ENCODE measurements at regions not wholly inside any gene's neighbourhood (a gene's known extent, or its start where the extent isn't known, plus 50 kb on each side); places are given as distances from the start of the nearest gene placed in this dataset.

GRCh38 chr10:35940141-35941041, 298.3 kb upstream of the FZD8 start:
- TF ChIP-seq FOS (IDR thresholded peaks at IDR 0.05; ENCODE audit: borderline replicate concordance, insufficient read depth, low read length) (no peak), CTCF (IDR thresholded peaks at IDR 0.05; ENCODE audit: extremely low read depth in 1 of 2, insufficient read depth in 1 of 2, low read depth in 1 of 2, low read length in 2 of 2) (no peak), POLR2A (IDR thresholded peaks at IDR 0.05; ENCODE audit: low read depth, low read length) (no peak), EZH2 (IDR thresholded peaks at IDR 0.05; ENCODE audit: borderline replicate concordance, low read depth, low read length, severe bottlenecking) (no peak), MAX (IDR thresholded peaks at IDR 0.05; ENCODE audit: insufficient read depth, insufficient read length) (no peak), POLR2AphosphoS5 (IDR thresholded peaks at IDR 0.05; ENCODE audit: insufficient read depth, low read depth, low read length) (no peak)

Data from endothelial cell of umbilical vein (primary cell).